GM18909 (cell line): ENCODE measurements at regions not wholly inside any gene's neighbourhood (a gene's known extent, or its start where the extent isn't known, plus 50 kb on each side); places are given as distances from the start of the nearest gene placed in this dataset.

ENCODE experiments used
- ATAC-seq: cut with Tn5 transposase; IDR thresholded peaks from one replicate; pipeline ENCODE4 v1.9.1; 2021; ENCODE audit warnings: mild to moderate bottlenecking; ENCODE audit not compliant: unreplicated experiment, poor library complexity

- no peak for ATAC-seq
Measured at GRCh38 chr15:81504170-81504905, 130.3 kb upstream of the TMC3 start.

DNA sequence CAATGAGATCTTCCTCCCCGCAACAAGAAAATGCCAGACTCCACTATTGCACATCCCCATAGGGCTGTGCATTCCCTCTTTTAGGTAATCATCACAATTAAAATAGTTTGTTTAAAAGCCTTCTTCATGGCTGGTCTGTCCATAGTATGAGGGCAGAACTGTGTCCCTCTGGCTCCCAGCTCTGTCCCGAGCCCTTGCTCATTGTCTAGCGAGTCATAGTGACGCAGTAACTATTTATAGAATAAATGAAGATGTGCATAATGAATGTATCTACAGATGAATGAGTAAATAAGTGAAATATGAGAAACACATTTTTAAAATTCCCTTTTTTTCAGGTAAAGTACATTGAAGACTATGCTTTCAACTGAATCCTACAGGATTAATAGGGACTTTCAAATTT is 128.4 kb upstream of the TMC3 start:
- ATAC-seq: no peak

DNA sequence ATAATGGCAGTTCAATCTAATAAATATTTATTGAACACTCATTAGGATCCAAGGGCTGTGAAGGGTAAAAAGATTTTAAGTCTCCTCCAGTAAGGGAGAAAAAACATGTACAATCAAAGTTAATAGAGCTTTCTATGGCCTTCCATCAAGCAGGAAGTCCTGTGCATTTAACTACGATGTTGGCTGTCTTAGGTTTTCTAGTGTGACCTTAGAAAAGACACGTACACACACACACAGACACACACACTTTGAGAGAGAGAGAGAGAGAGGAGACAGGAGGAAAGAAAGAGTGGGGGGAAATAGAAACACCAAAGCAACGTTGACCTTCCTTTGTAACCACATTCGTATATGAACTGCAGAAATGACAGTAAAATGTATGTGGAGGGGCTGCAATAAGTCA is 126.1 kb upstream of the TMC3 start:
- ATAC-seq: no peak

- ATAC-seq: no peak
Measured at GRCh38 chr15:81498294-81498693, 124.3 kb upstream of the TMC3 start.

DNA sequence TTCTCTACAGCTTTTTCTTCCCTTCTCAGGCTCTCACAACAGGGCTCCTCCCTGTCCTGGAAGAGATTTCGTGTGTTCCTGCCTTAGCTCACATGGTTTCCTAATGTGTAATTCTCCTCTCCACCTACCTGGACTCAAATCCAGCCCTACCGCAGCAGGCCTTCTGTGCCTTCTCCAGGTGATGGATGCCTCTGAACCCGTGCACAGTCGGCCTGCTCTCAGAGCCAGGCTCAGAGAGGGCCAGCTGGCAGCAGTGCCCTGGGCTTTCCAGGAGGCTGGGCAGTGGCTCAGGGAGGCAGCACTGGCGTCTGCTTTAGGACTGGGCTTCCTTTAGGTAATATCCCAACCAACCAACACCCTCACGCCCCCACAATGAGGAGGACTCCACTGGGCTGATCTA is 123.2 kb upstream of the TMC3 start:
- no peak for ATAC-seq

- no peak for ATAC-seq
Measured at GRCh38 chr15:81495780-81496467, 121.9 kb upstream of the TMC3 start.

DNA sequence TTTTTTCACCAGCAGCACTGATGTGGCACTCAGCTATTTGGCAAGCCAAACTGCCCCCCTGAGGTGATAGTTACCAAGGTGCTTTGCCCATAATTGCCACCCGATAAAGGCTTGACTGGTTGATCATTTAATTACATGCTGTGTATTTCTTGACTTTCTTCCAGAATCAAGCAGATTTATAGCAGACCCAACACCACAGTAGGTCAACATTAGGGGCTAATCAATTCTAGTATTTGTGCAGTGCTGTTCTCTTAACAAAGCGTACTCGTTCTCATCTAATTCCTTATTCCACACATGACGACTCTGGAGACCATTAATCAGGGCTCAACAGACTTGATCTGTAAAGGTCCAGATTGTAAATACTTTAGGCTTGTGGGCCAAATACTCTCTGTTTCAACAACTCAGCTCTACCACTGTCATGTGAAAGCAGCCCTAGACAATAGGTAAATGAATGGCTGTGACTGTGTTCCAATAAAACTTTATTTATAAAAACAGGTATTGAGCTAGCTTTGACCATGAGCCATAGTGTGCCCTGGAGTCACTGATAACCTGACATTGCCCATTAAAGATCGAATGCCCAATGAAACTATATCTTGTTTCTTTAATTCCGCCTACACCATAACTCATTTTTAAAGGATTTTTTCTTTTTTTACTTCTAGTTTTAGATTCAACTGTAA is 119.1 kb upstream of the TMC3 start:
- no peak for ATAC-seq

GRCh38 chr15:81492331-81492968 is 118.4 kb upstream of the TMC3 start:
- no peak for ATAC-seq

DNA sequence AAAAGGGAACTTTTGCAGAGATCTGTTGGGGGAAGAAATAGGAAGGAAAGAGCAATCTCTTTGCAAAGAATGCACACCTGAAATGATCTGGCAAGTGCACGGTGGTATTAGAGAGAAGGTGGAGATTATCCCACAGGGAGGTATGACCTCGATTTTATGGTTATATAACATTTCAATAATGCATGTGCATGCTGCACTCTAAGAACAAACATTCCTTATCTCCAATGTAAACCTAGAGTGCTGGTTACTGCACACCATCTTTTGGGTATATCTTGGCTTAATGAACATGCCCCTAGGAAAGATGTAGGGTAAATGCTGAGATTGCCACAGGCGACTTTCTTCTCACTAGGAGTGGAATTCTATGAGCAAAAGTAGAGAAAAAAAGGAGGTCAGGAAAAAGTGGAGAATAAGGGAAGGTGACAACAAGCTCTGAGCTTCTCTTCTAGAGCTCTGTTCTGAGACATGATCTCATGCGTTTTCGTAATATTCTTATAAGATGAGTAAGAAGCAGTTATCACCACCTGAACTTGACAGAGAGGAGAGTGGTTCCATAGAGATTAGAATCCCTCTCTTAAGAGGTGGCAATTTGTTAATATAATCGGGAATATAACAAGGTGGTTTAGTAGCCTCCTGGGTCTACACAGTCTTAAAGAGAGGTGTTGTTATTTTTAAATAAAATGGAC is 117.5 kb upstream of the TMC3 start:
- ATAC-seq: no peak

- no peak for ATAC-seq
Measured at GRCh38 chr15:81485806-81486205, 111.8 kb upstream of the TMC3 start.

DNA sequence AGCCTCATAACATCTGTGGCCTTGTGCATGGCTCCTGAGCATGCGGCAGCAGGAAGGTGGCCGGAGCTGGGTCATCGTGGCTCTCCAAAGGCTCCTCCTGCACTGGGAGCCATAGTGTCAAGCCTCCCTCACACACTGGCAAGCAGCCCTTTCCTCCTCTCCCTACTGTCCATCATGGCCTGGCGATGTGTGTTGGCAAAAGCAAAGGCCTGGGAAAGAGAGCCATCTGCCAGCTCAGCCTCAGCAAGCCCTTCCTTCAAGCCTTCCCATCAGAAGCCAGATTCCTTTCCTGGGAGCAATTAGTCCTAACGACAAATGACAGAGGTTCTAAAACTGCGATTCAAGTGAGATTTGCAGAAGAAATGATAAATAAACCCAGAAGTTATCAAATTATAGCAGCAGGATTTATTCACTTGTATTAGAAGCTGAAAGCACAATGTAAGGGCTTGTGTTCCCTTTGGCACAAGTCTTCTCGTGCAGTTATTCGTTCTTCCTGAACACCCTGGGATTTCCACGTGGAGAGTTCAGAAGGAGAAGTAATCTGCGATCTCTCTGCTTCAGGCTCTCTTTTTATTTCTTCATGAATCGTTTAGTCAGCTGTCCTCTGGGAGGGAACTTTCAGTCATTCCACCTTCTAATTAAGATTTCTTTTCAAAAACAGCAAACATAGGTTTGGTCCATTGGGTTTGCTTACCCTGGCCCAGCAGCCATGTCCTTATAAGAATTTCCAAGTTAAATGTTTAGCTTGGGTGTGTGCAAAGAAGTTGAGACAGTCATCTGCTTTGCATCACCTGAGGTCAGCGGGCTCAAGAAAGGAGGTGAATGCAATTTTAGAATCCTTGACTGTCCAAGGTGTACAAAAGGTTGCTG is 110.3 kb upstream of the TMC3 start:
- ATAC-seq: no peak

- ATAC-seq: no peak
Measured at GRCh38 chr15:81483496-81483895, 109.5 kb upstream of the TMC3 start.

GRCh38 chr15:81481346-81481745 is 107.3 kb upstream of the TMC3 start:
- no peak for ATAC-seq

- ATAC-seq: no peak
Measured at GRCh38 chr15:81480645-81481053, 106.6 kb upstream of the TMC3 start.

- no peak for ATAC-seq
Measured at GRCh38 chr15:81478354-81478753, 104.3 kb upstream of the TMC3 start.

- no peak for ATAC-seq
Measured at GRCh38 chr15:81475926-81476325, 101.9 kb upstream of the TMC3 start.

GRCh38 chr15:81475471-81475870 is 101.5 kb upstream of the TMC3 start:
- no peak for ATAC-seq

DNA sequence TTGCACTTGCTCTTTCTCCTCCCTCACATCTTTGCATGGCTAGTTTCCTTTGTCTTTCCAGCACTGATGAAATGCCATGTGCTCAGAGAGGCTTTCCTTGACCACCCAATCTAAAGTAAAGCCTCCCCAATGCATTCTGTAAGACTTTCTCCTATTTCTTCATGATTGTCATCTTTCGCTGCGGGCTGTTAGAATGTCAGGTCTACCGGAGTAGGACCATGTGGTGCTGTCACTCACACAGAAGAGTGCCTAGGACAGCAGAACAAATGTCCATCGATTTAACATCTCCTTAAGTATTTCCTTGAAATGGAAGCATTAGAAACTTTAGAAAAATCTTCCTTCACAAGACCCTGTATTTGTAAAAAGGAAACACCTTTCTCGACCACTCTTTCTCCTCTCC is 99.9 kb upstream of the TMC3 start:
- no peak for ATAC-seq

GRCh38 chr15:81473177-81473576 is 99.2 kb upstream of the TMC3 start:
- ATAC-seq: no peak

GRCh38 chr15:81471151-81471550 is 97.1 kb upstream of the TMC3 start:
- no peak for ATAC-seq
